ENCODE measurements at regions not wholly inside any gene's neighbourhood (a gene's known extent, or its start where the extent isn't known, plus 50 kb on each side); places are given as distances from the start of the nearest gene placed in this dataset.
"Not testable (repeated sequence)": the region's sequence is repeated elsewhere in the genome, so short reads cannot be mapped to it uniquely, and the experiment has no call there.

GRCh38 chr6:8940356-8940755 lies 505.0 kb upstream of the SLC35B3 start:
- DNase-seq, result no peak

- no peak for DNase-seq
These were observed 504.3 kb upstream of the SLC35B3 start for GRCh38 chr6:8939615-8940014.

- no peak for DNase-seq
These were observed 499.0 kb upstream of the SLC35B3 start for GRCh38 chr6:8934318-8934717.

- no peak for DNase-seq
These were observed 494.7 kb upstream of the SLC35B3 start for GRCh38 chr6:8930009-8930408.

- not testable (repeated sequence) for DNase-seq
These were observed 484.9 kb upstream of the SLC35B3 start for GRCh38 chr6:8920244-8920643.

GRCh38 chr6:8918196-8918595 lies 482.9 kb upstream of the SLC35B3 start:
- DNase-seq, result no peak

- no peak for DNase-seq
These were observed 479.4 kb upstream of the SLC35B3 start for GRCh38 chr6:8914700-8915099.

GRCh38 chr6:8908638-8909037 lies 473.3 kb upstream of the SLC35B3 start:
- DNase-seq, result no peak

GRCh38 chr6:8906699-8907098 lies 471.4 kb upstream of the SLC35B3 start:
- no peak for DNase-seq

GRCh38 chr6:8905757-8906156 lies 470.4 kb upstream of the SLC35B3 start:
- DNase-seq, result no peak

GRCh38 chr6:8904754-8905153 lies 469.4 kb upstream of the SLC35B3 start:
- no peak for DNase-seq

GRCh38 chr6:8900056-8900455 lies 464.7 kb upstream of the SLC35B3 start:
- DNase-seq, result no peak

GRCh38 chr6:8889514-8889913 lies 454.2 kb upstream of the SLC35B3 start:
- DNase-seq, result no peak

GRCh38 chr6:8888468-8888867 lies 453.1 kb upstream of the SLC35B3 start:
- DNase-seq, result no peak

- no peak for DNase-seq
These were observed 446.3 kb upstream of the SLC35B3 start for GRCh38 chr6:8881663-8882062.

- no peak for DNase-seq
These were observed 444.0 kb upstream of the SLC35B3 start for GRCh38 chr6:8879334-8879733.

- DNase-seq, result no peak
These were observed 440.6 kb upstream of the SLC35B3 start for GRCh38 chr6:8875986-8876385.

- no peak for DNase-seq
These were observed 437.2 kb upstream of the SLC35B3 start for GRCh38 chr6:8872589-8872988.

GRCh38 chr6:8865451-8865850 lies 430.1 kb upstream of the SLC35B3 start:
- no peak for DNase-seq

- no peak for DNase-seq
These were observed 425.3 kb upstream of the SLC35B3 start for GRCh38 chr6:8860671-8861070.

- DNase-seq, result no peak
These were observed 424.2 kb upstream of the SLC35B3 start for GRCh38 chr6:8859501-8859900.

- DNase-seq, result no peak
These were observed 423.5 kb upstream of the SLC35B3 start for GRCh38 chr6:8858854-8859331.

- no peak for DNase-seq
These were observed 421.8 kb upstream of the SLC35B3 start for GRCh38 chr6:8857160-8857559.

- DNase-seq, result no peak
These were observed 420.1 kb upstream of the SLC35B3 start for GRCh38 chr6:8855411-8855810.

GRCh38 chr6:8852332-8852731 lies 417.0 kb upstream of the SLC35B3 start:
- no peak for DNase-seq

- DNase-seq, result not testable (repeated sequence)
These were observed 411.3 kb upstream of the SLC35B3 start for GRCh38 chr6:8846680-8847079.
